H1 (cell line): ENCODE measurements at regions not wholly inside any gene's neighbourhood (a gene's known extent, or its start where the extent isn't known, plus 50 kb on each side); places are given as distances from the start of the nearest gene placed in this dataset.

Experiments
- CTCF ChIA-PET: fragments of 300-600 bp; sonication (Branson Sonifier 250); formaldehyde crosslinking; loops from one replicate; lab custom pipeline; 2021; ENCODE audit not compliant: partially characterized antibody; lab: Charles Lee
- POLR2A ChIA-PET: fragments of 300-600 bp; sonication (Branson Sonifier 250); formaldehyde crosslinking; loops from one replicate; lab custom pipeline; 2021; ENCODE audit warnings: inconsistent platforms; ENCODE audit not compliant: partially characterized antibody; lab: Charles Lee
- DNase-seq, 2 experiments: peaks; one replicate each; pipeline versions ENCODE4 v3.0.0 to v3.0.0-alpha.2; 2010 to 2022; ENCODE audit warnings: low spot score in 2 of 2, low read depth in 1 of 2, mixed read lengths in 1 of 2
- FAIRE-seq: peaks from 2 replicates; lab custom pipeline; 2011; peaks lifted over from hg19 to GRCh38; lab: Jason Lieb, UNC
- H2AFZ ChIP-seq: 2 replicates; pipeline ENCODE4 v1.8.1; 2012; ENCODE audit warnings: low read length, inconsistent platforms
- H2AK5ac ChIP-seq: 2 replicates; pipeline ENCODE4 v1.6.1; 2013; ENCODE audit warnings: low read depth, low read length
- H2BK120ac ChIP-seq: replicated peaks from 2 replicates; pipeline ENCODE3; 2013; ENCODE audit warnings: low read depth, low read length, inconsistent platforms
- H2BK12ac ChIP-seq: 2 replicates; pipeline ENCODE4 v1.6.1; 2013; ENCODE audit warnings: low read depth, low read length
- H2BK15ac ChIP-seq: 2 replicates; pipeline ENCODE4 v1.6.1; 2013; ENCODE audit warnings: low read length
- H2BK20ac ChIP-seq: 2 replicates; pipeline ENCODE4 v1.6.1; 2013; ENCODE audit warnings: low read length
- H2BK5ac ChIP-seq: 2 replicates; pipeline ENCODE4 v1.6.1; 2013; ENCODE audit warnings: low read depth, low read length
- H3K14ac ChIP-seq: 2 replicates; pipeline ENCODE4 v1.6.1; 2013; ENCODE audit warnings: inconsistent platforms; ENCODE audit not compliant: insufficient read length
- H3K18ac ChIP-seq: 2 replicates; pipeline ENCODE4 v1.6.1; 2013; ENCODE audit warnings: low read length; ENCODE audit errors: extremely low read depth
- H3K23ac ChIP-seq: 2 replicates; pipeline ENCODE4 v1.6.1; 2013; ENCODE audit warnings: inconsistent platforms; ENCODE audit not compliant: insufficient read length
- H3K23me2 ChIP-seq: 2 replicates; pipeline ENCODE4 v1.6.1; 2013; ENCODE audit warnings: low read depth, low read length
- H3K27ac ChIP-seq: 2 replicates; pipeline ENCODE4 v1.6.1; 2011; ENCODE audit warnings: low read depth, low read length, inconsistent platforms
- H3K27me3 ChIP-seq, 4 experiments: replicated peaks in 1 of 4; 1 replicate in 1 of 4; 2 replicates in 3 of 4; pipeline versions ENCODE4 v1.6.1 to v1.8.1; 2011 to 2013; ENCODE audit warnings: low read length in 3 of 4, mild to moderate bottlenecking in 3 of 4, inconsistent platforms in 2 of 4, mixed read lengths in 2 of 4, moderate library complexity in 1 of 4; ENCODE audit not compliant: control insufficient read depth in 3 of 4, insufficient read depth in 3 of 4; ENCODE audit errors: extremely low read depth in 1 of 4
- H3K36me3 ChIP-seq, 4 experiments: 2 replicates each; pipeline versions ENCODE4 v1.6.1 to v1.8.1; 2011 to 2013; ENCODE audit warnings: mild to moderate bottlenecking in 4 of 4, low read length in 3 of 4, moderate library complexity in 2 of 4, control low read depth in 1 of 4, inconsistent platforms in 1 of 4; ENCODE audit not compliant: insufficient read depth in 4 of 4, control insufficient read depth in 2 of 4
- H3K4ac ChIP-seq: replicated peaks from 2 replicates; pipeline ENCODE3; 2013; ENCODE audit warnings: low read length, low read depth, mixed read lengths, inconsistent platforms; ENCODE audit not compliant: insufficient read length
- H3K4me1 ChIP-seq, 4 experiments: replicated peaks in 1 of 4; 1 replicate in 1 of 4; 2 replicates in 3 of 4; pipeline versions ENCODE4 v1.6.1 to v1.8.1; 2011 to 2013; ENCODE audit warnings: low read length in 3 of 4, inconsistent platforms in 2 of 4, mixed read lengths in 1 of 4; ENCODE audit not compliant: insufficient read depth in 4 of 4, control insufficient read depth in 3 of 4
- H3K4me2 ChIP-seq, 2 experiments: 2 replicates each; pipeline versions ENCODE4 v1.6.1 to v1.8.1; 2011 to 2013; ENCODE audit warnings: low read depth in 2 of 2, low read length in 2 of 2, control low read depth in 1 of 2, inconsistent platforms in 1 of 2, mild to moderate bottlenecking in 1 of 2; ENCODE audit not compliant: insufficient read depth in 1 of 2
- H3K4me3 ChIP-seq, 4 experiments: fragments of 200-600, 300-600 bp in 1 of 4; sonication (generic), shearing (Covaris generic), sonication (Bioruptor Twin) in 1 of 4; 2 replicates each; pipeline versions ENCODE4 v1.5.1 to v1.8.1; 2011 to 2016; ENCODE audit warnings: low read length in 4 of 4, low read depth in 3 of 4, control low read depth in 2 of 4, inconsistent platforms in 2 of 4, mild to moderate bottlenecking in 2 of 4, mixed read lengths in 1 of 4, moderate library complexity in 1 of 4; ENCODE audit not compliant: insufficient read depth in 2 of 4; ENCODE audit errors: extremely low read depth in 1 of 4
- H3K56ac ChIP-seq: replicated peaks from 2 replicates; pipeline ENCODE3; 2013; ENCODE audit warnings: low read depth, mild to moderate bottlenecking, mixed read lengths, low read length, inconsistent platforms; ENCODE audit not compliant: insufficient read length
- H3K79me1 ChIP-seq: 2 replicates; pipeline ENCODE4 v1.6.1; 2013; ENCODE audit warnings: low read depth, low read length, control low read depth
- H3K79me2 ChIP-seq, 2 experiments: 2 replicates each; pipeline versions ENCODE4 v1.6.1 to v1.8.1; 2012 to 2013; ENCODE audit warnings: low read length in 2 of 2, mild to moderate bottlenecking in 2 of 2, inconsistent platforms in 1 of 2; ENCODE audit not compliant: insufficient read depth in 2 of 2, control insufficient read depth in 1 of 2
- H3K9ac ChIP-seq, 4 experiments: replicated peaks in 1 of 4; 1 replicate in 1 of 4; 2 replicates in 3 of 4; pipeline versions ENCODE4 v1.6.1 to v1.8.1; 2011 to 2013; ENCODE audit warnings: low read depth in 3 of 4, low read length in 3 of 4, control low read depth in 2 of 4, mild to moderate bottlenecking in 2 of 4, moderate library complexity in 2 of 4, inconsistent platforms in 1 of 4; ENCODE audit errors: extremely low read depth in 1 of 4
- H3K9me3 ChIP-seq, 2 experiments: 2 replicates each; pipeline versions ENCODE4 v1.6.1 to v1.8.1; 2012 to 2013; ENCODE audit warnings: mild to moderate bottlenecking in 2 of 2, moderate library complexity in 2 of 2, control low read depth in 1 of 2, inconsistent platforms in 1 of 2, low read depth in 1 of 2, low read length in 1 of 2, mixed read lengths in 1 of 2; ENCODE audit not compliant: insufficient read depth in 2 of 2
- H4K20me1 ChIP-seq, 2 experiments: replicated peaks in 1 of 2; 2 replicates each; pipeline versions ENCODE3 to v1.8.1; 2011 to 2013; ENCODE audit warnings: inconsistent platforms in 2 of 2, low read length in 2 of 2, mild to moderate bottlenecking in 1 of 2; ENCODE audit not compliant: insufficient read depth in 2 of 2, control insufficient read depth in 1 of 2
- H4K5ac ChIP-seq: 2 replicates; pipeline ENCODE4 v1.6.1; 2013; ENCODE audit warnings: low read length, low read depth, mixed read lengths, inconsistent platforms; ENCODE audit not compliant: insufficient read length
- H4K8ac ChIP-seq: 2 replicates; pipeline ENCODE4 v1.8.0; 2013; ENCODE audit warnings: mild to moderate bottlenecking, moderate library complexity, low read length, inconsistent platforms; ENCODE audit not compliant: insufficient read depth; ENCODE audit errors: extremely low read depth
- H4K91ac ChIP-seq: replicated peaks from 2 replicates; pipeline ENCODE3; 2013; ENCODE audit warnings: low read length, mixed read lengths, inconsistent platforms; ENCODE audit not compliant: insufficient read length
- RAD21 ChIP-seq, 2 experiments: IDR thresholded peaks in 1 of 2; conservative IDR thresholded peaks in 1 of 2; 2 replicates each; pipeline ENCODE4 v1.6.1; 2011; ENCODE audit warnings: low read depth in 2 of 2, low read length in 2 of 2, improper control_type of control experiment in 1 of 2, inconsistent platforms in 1 of 2, mild to moderate bottlenecking in 1 of 2, moderate library complexity in 1 of 2
- SUZ12 ChIP-seq: fragments of 200-600 bp; sonication (generic); IDR thresholded peaks from 2 replicates; pipeline ENCODE4 v1.6.1; 2012; ENCODE audit warnings: mild to moderate bottlenecking, inconsistent platforms, low read length, moderate library complexity, mixed read lengths
- YY1 ChIP-seq: IDR thresholded peaks from 2 replicates; pipeline ENCODE4 v1.6.1; 2011; ENCODE audit warnings: low read depth, mild to moderate bottlenecking, low read length
- WGBS, 2 experiments: shearing (Covaris generic) in 1 of 2; methylation state at CpG; one replicate each; pipeline versions ENCODE4 v1.1.6 to v1.1.7; 2013 to 2015; ENCODE audit warnings: low lambda C conversion rate in 2 of 2, mixed read lengths in 2 of 2, inconsistent platforms in 1 of 2, low coverage in 1 of 2, missing lambda C conversion rate in 1 of 2; ENCODE audit not compliant: insufficient replicate concordance in 2 of 2, insufficient coverage in 1 of 2, insufficient read length in 1 of 2; ENCODE audit errors: extremely low coverage in 1 of 2, missing lambda C conversion rate in 1 of 2; 5-methylcytosine and 5-hydroxymethylcytosine counted together
- TF ChIP-seq, protein P1 (sequence below), 3 experiments: IDR thresholded peaks; 1 replicate in 2 of 3; 2 replicates in 1 of 3; pipeline versions ENCODE4 v1.5.1 to v1.6.1; 2011; ENCODE audit warnings: low read length in 3 of 3, mild to moderate bottlenecking in 3 of 3, inconsistent platforms in 2 of 3, low read depth in 1 of 3, moderate library complexity in 1 of 3; ENCODE audit not compliant: insufficient read depth in 1 of 3; ENCODE audit errors: control extremely low read depth in 1 of 3

DNA sequence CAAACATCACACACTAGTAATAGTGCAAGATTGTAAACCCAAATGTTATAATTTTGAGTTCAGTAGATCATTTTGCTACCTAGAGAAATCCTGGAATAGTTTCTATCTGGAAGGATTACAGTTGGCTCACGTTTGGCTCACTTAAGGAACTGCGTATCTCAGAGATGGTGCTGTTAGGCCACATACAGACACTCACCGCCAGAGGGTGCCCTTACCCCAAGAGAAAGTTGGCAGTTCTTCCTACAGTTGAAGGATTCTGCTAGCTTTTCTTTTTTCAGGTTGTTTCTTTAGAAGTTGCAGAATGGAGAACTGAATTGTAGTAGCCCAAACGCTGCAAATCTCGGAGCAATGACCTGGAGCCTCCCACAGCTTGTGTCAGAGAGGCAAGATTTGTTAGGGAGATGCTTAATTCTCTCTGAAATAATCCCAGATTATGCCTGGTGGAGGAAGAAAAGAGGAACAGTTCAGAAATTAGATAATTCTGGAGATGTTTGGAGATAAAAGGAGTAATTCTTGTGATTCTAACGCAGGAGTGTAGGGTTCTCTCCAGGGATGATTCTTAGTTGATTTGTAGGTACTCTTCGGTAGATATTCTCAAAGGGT is 87.9 kb upstream of the PAPPA2 start:
- no peaks in the 10 kb centered on the region for H3K36me3 ChIP-seq
- H2BK20ac ChIP-seq: no peak overlapping the region
- H2BK12ac ChIP-seq: no peak overlapping the region
- H3K14ac ChIP-seq: no peak overlapping the region
- no peak overlapping the region for H4K91ac ChIP-seq
- no peak overlapping the region for H3K4ac ChIP-seq
- no peak overlapping the region for H3K9ac ChIP-seq
- H3K23ac ChIP-seq: no peak overlapping the region
- H3K79me2 ChIP-seq: no peaks in the 10 kb centered on the region
- H2AFZ ChIP-seq: no peak overlapping the region
- no peak overlapping the region for H2BK120ac ChIP-seq
- no peak overlapping the region for H3K4me2 ChIP-seq
- H2BK5ac ChIP-seq: no peak overlapping the region
- no peaks in the 10 kb centered on the region for H3K27me3 ChIP-seq
- FAIRE-seq (peak; percentile 99), DNase-seq (peak; percentile 58 to 93)
- WGBS, 2 experiments: 39% methylated on average over 7 of the region's 7 CpGs; no CpG with 5 or more reads in 1 of the 2 experiments
- H3K9me3 ChIP-seq: no peaks in the 10 kb centered on the region
- H3K56ac ChIP-seq: no peak overlapping the region
- POLR2A ChIA-PET: no interaction called here
- CTCF ChIA-PET: interaction anchor here (0.6 to 2.2 kb wide), 21 partner anchors 9 to 509 kb away, joined by 3 to 14 read pairs (median 3); no protein-coding TSS in a partner anchor
- H4K8ac ChIP-seq: no peak overlapping the region
- H2BK15ac ChIP-seq: no peak overlapping the region
- H4K20me1 ChIP-seq: no peaks in the 10 kb centered on the region
- H2AK5ac ChIP-seq: no peak overlapping the region
- peak; percentile 98 to 100 for TF ChIP-seq RAD21 (IDR thresholded peaks at IDR 0.05 in 1 of 2, conservative IDR thresholded peaks at IDR 0.05 in 1 of 2; ENCODE audit: low read depth in 2 of 2, low read length in 2 of 2)
- TF ChIP-seq SUZ12: no peak
- TF ChIP-seq, protein P1, sequence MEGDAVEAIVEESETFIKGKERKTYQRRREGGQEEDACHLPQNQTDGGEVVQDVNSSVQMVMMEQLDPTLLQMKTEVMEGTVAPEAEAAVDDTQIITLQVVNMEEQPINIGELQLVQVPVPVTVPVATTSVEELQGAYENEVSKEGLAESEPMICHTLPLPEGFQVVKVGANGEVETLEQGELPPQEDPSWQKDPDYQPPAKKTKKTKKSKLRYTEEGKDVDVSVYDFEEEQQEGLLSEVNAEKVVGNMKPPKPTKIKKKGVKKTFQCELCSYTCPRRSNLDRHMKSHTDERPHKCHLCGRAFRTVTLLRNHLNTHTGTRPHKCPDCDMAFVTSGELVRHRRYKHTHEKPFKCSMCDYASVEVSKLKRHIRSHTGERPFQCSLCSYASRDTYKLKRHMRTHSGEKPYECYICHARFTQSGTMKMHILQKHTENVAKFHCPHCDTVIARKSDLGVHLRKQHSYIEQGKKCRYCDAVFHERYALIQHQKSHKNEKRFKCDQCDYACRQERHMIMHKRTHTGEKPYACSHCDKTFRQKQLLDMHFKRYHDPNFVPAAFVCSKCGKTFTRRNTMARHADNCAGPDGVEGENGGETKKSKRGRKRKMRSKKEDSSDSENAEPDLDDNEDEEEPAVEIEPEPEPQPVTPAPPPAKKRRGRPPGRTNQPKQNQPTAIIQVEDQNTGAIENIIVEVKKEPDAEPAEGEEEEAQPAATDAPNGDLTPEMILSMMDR (IDR thresholded peaks at IDR 0.05; ENCODE audit: control extremely low read depth in 1 of 3, insufficient read depth in 1 of 3, low read depth in 1 of 3, low read length in 3 of 3): peak; percentile 71 to 93 (median 93)
- TF ChIP-seq YY1: 0 out of 2 replicates have a peak, but pooled peaks have one; percentile 23
- TF ChIP-seq, all 59 proteins: peak for 3
- no peak overlapping the region for H3K27ac ChIP-seq
- no peak overlapping the region for H3K4me3 ChIP-seq
- H3K23me2 ChIP-seq: no peaks in the 10 kb centered on the region
- no peak overlapping the region for H3K18ac ChIP-seq
- no peaks in the 10 kb centered on the region for H3K79me1 ChIP-seq
- no peaks in the 10 kb centered on the region for H3K4me1 ChIP-seq
- H4K5ac ChIP-seq: no peak overlapping the region
